Astrocyte of the hippocampus (primary cell): ENCODE measurements at regions not wholly inside any gene's neighbourhood (a gene's known extent, or its start where the extent isn't known, plus 50 kb on each side); places are given as distances from the start of the nearest gene placed in this dataset.

Source experiments
- DNase-seq: peaks from one replicate; pipeline ENCODE4 v3.0.0; 2011; ENCODE audit warnings: low read depth, low spot score

DNA sequence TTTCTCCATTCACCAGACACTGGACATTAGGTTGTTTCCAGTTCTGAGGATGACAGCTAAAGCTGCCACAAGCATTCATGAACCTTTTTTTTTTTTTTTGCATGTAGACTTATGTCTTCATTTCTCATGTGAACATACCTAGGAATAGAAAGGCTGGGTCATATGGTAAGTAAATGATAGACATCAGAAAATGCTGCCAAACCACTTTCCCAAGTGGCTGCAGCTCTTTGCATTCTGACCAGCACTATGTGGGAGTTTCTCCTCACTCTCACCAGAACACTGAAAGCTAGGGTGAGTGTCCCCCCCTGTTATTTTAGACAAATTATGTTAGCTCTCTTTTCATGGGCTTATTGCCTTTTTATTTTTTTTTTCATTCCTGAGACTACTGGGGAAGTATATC is 197.5 kb downstream of the OTOR start:
- no peak for DNase-seq

DNA sequence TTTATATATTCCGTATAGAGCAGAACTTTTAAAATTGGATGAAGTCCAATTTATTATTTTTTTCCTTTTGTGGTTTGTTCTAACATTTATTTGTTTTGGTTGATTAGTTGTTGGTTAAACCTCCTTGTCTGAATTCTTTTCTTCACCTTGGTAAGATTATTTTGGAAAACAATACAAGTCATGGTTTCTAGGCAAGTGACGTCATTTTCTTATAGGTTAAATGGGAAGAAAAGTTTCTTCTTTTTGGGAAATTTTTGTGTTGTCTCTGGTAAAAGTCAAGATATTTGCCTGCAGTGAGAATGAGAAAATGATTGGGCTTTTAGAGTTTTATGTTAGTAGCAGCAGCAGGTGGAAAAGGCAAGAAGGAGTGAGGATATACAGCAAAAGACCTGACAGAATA is 197.9 kb downstream of the OTOR start:
- no peak for DNase-seq

DNA sequence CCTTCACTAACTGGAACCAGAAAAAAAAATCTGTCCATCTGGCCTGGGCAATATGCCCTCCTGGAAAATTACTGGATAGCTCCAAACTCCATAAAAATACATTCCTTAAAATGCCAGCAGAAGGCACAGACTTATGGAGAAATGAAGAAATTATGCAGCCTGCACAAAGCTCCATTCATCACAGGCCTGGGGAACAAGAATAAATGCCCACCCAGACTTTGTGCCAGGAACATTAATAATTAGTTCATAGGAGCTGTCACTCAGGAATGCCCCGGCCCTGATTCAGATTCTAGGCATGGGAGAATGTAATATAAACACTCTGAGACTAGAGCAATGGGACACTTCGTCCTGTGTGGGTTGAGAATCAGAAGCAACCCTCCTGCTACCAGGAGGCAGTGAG is 199.3 kb downstream of the OTOR start:
- DNase-seq: peak; percentile 47

DNA sequence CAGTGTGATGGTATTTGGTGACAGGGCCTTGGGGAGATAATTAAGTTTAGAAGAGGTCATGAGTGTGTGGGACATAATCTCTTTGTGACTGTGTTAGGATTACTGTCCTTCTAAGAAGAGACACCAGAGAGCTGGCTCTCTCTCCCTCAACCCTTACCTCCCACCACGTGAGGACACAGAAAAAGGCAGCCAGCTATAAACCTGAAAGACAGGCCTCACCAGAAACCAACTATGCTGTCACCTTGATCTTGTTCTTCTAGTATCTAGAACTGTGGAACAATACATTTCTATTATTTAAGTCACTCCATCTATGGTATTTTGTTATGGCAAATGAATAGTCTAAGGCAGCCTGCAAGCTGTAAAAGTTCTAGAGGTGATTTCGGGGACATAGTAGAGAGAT is 203.7 kb downstream of the OTOR start:
- no peak for DNase-seq

- no peak for DNase-seq
These were observed 204.8 kb downstream of the OTOR start for GRCh38 chr20:16952965-16953364.

GRCh38 chr20:16953858-16954257 is 205.7 kb downstream of the OTOR start:
- DNase-seq: no peak

GRCh38 chr20:16955462-16955861 is 207.3 kb downstream of the OTOR start:
- DNase-seq: no peak

- DNase-seq: no peak
These were observed 207.8 kb downstream of the OTOR start for GRCh38 chr20:16955971-16956370.

- no peak for DNase-seq
These were observed 217.2 kb downstream of the OTOR start for GRCh38 chr20:16965401-16965800.

- no peak for DNase-seq
These were observed 218.2 kb downstream of the OTOR start for GRCh38 chr20:16966276-16966880.

DNA sequence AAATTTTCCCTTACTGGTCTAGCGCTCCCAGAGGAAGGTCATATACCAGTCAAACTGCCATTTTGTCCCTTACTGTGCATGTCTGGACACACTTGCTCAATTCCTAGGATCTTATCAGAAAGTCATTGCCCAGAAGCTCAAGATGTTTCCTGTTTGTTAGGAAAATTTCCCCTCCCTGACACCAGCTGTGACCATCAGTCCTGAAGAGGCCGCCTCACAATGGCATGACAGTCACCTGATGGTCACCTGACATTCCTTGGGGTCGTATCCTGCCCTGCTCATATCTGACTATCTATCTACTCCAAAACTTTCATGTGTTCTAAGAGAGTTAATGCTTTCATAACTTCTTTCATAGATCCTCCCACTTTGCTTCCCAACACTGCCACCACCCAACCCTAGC is 219.9 kb downstream of the OTOR start:
- DNase-seq: no peak

- no peak for DNase-seq
These were observed 222.6 kb downstream of the OTOR start for GRCh38 chr20:16970776-16971175.

GRCh38 chr20:16974080-16974854 is 226.1 kb downstream of the OTOR start:
- DNase-seq: no peak

GRCh38 chr20:16974855-16975162 is 226.7 kb downstream of the OTOR start:
- no peak for DNase-seq

DNA sequence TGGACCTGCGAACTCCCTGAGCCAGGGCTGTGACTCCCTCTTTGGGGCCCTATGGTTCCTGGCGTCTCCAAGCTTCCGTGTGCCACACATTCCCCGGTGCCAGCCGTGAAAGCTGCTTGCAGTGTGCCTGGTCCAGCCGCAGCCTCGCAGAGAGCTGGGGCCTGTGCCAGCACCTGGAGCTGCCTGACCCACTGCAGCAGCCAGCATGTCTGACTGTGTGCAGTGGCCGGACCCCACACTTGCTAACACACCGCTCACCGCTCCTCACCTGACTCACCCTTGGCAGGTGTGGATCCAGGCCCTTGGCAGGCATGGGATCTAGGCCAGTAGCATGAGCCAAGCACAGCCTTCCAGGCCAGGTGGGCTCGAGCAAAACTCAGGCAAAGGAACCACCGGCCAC is 227.5 kb downstream of the OTOR start:
- no peak for DNase-seq

DNA sequence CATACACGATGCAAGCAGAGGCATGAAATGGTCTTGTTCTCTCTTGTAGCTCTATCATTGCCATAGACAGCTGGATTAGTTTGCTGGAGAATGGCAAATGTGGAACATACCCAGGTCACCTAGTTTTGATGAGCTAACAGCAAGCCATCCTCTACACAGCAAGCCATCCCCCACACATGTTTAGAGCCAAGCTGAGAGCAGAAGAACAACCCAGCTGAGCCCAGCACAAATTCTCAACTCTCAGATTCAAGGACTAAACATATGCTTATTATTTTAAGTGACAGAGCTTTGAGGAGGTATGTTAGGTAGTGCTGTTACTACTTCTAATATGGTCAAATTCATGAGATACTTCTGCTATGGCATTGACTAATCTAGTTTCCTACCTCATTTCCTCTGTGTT is 230.3 kb downstream of the OTOR start:
- DNase-seq: no peak

GRCh38 chr20:16982091-16982726 is 234.1 kb downstream of the OTOR start:
- DNase-seq: no peak

DNA sequence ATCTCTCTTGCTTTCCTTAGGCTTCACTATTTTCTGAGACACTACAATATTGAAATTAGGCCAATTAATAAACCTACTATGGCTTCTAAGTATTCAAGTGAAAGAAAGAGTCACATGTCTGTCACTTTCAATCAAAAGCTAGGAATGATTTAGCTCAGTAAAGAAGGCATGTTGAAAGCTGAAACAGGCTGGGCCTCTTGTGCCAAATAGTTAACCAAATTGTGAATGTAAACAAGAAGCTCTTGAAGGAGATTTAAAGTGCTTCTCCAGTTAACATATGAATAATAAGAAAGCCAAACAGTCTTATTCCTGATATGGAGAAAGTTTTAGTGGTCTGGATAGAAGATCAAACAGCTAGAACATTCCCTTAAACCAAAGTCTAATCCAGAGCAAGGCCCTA is 236.3 kb downstream of the OTOR start:
- DNase-seq: no peak

DNA sequence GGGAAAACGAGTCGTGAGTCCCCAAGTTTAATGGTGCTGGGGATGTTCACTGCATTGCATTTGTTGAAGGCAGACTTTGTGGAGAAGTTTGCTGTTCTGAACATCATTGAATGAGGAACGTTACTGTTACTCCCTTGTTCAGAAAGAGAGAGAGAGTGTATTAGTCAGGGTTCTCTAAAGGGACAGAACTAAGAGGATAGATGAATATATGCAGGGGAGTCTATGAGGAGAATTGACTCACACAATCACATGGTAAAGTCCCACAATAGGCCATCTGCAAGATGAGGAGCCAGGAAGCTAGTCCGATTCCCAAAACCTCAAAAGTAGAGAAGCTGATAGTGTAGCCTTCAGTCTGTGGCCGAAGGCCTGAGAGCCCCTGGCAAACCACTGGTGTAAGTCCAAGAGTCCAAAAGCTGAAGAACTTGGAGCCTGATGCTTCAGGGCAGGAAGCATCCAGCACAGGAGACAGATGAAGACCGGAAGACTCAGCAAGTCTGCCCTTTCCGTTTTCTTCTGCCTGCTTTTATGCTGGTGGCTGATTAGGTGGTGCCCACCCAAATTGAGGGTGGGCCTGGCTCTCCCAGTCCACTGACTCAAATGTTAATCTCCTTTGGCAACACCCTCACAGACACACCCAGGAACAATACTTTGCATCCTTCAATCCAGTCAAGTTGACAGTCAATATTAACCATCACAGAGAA is 223.5 kb upstream of the PCSK2 start:
- DNase-seq: no peak

DNA sequence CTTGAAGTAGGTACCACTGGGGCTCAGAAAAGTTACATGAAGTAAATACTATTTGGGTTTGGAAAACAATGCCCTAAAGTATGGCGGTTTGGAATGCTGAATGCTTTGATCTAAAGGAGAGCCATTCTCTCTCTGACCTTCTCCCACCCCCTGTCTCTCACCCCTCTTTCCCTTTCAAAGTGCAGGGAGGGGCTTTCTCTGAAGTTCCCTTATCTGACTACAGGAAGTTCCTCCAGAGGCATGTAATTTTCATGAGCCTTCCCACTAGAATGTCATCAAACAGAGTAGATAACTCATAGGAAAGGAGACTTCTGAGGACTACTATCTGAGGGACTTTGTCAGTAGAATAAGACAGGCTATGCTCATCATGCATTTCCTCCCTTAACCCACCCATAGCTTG is 216.7 kb upstream of the PCSK2 start:
- DNase-seq: no peak

- DNase-seq: no peak
These were observed 214.2 kb upstream of the PCSK2 start for GRCh38 chr20:17012546-17013226.

- DNase-seq: no peak
These were observed 212.6 kb upstream of the PCSK2 start for GRCh38 chr20:17014217-17014616.
